ENCODE measurements at regions not wholly inside any gene's neighbourhood (a gene's known extent, or its start where the extent isn't known, plus 50 kb on each side); places are given as distances from the start of the nearest gene placed in this dataset.

DNA sequence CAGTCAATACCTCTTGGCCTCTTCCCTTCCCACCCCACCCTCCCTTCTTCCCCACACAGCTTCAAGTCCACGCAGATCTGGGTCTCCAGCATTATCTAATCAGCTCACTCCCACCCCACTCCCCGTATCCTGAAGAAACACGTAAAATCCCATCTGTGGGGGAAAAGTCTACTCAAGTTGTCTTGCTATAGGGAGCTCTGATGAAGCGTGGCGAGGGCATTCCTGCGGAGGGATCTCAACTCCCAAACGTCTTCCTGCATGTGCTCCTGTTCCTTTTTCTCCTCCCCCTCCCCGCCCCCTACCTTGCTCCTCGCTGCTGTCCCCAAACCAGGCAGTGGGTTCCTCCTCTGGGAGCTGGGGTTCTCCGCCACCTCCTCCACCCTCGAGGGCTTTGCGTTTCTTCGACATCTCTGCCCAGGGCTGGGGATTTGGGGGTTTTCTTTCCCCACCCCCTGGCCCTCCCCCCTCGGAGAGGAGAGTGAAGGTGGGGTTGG, 181.8 kb downstream of the TBXT start:
- TF ChIP-seq POLR2A (IDR thresholded peaks at IDR 0.05): no peak
- TF ChIP-seq, protein P1, sequence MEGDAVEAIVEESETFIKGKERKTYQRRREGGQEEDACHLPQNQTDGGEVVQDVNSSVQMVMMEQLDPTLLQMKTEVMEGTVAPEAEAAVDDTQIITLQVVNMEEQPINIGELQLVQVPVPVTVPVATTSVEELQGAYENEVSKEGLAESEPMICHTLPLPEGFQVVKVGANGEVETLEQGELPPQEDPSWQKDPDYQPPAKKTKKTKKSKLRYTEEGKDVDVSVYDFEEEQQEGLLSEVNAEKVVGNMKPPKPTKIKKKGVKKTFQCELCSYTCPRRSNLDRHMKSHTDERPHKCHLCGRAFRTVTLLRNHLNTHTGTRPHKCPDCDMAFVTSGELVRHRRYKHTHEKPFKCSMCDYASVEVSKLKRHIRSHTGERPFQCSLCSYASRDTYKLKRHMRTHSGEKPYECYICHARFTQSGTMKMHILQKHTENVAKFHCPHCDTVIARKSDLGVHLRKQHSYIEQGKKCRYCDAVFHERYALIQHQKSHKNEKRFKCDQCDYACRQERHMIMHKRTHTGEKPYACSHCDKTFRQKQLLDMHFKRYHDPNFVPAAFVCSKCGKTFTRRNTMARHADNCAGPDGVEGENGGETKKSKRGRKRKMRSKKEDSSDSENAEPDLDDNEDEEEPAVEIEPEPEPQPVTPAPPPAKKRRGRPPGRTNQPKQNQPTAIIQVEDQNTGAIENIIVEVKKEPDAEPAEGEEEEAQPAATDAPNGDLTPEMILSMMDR (IDR thresholded peaks at IDR 0.05): no peak

Measured in lower leg skin (tissue), 3 donors.